ENCODE measurements at regions not wholly inside any gene's neighbourhood (a gene's known extent, or its start where the extent isn't known, plus 50 kb on each side); places are given as distances from the start of the nearest gene placed in this dataset.

DNA sequence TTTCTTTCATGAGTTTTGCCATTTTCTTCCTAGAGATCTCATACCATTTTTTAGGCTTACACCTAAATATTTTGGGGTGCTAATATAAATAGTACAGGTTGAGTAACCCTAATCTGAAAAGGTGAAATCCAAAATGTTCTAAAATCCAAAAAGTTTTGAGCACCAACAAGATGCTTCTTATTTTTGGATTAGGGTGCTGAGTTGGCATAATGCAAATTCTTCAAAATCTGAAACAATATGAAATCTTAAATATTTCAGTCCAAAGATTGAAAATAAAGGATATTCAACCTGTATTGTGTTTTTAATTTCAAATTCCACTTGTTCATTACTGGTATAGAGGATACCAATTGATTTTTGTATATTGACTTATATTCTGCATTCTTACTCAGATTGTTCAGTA, 51.1 kb upstream of the KCNK2 start:
- TF ChIP-seq ZNF121 (CRISPR knock-in tag; IDR thresholded peaks at IDR 0.05) (no peak), ZNF232 (CRISPR knock-in tag; IDR thresholded peaks at IDR 0.05) (no peak), ZSCAN18 (CRISPR knock-in tag; IDR thresholded peaks at IDR 0.05) (no peak), ZNF317 (CRISPR knock-in tag; IDR thresholded peaks at IDR 0.05; ENCODE audit: borderline replicate concordance, low read depth) (no peak), HMGA2 (CRISPR knock-in tag; IDR thresholded peaks at IDR 0.05) (no peak), ELF4 (CRISPR knock-in tag; IDR thresholded peaks at IDR 0.05; ENCODE audit: low read depth) (no peak), ZNF671 (CRISPR knock-in tag; IDR thresholded peaks at IDR 0.05) (no peak), TEAD4 (CRISPR knock-in tag; IDR thresholded peaks at IDR 0.05) (no peak)
- TF ChIP-seq, protein P1, sequence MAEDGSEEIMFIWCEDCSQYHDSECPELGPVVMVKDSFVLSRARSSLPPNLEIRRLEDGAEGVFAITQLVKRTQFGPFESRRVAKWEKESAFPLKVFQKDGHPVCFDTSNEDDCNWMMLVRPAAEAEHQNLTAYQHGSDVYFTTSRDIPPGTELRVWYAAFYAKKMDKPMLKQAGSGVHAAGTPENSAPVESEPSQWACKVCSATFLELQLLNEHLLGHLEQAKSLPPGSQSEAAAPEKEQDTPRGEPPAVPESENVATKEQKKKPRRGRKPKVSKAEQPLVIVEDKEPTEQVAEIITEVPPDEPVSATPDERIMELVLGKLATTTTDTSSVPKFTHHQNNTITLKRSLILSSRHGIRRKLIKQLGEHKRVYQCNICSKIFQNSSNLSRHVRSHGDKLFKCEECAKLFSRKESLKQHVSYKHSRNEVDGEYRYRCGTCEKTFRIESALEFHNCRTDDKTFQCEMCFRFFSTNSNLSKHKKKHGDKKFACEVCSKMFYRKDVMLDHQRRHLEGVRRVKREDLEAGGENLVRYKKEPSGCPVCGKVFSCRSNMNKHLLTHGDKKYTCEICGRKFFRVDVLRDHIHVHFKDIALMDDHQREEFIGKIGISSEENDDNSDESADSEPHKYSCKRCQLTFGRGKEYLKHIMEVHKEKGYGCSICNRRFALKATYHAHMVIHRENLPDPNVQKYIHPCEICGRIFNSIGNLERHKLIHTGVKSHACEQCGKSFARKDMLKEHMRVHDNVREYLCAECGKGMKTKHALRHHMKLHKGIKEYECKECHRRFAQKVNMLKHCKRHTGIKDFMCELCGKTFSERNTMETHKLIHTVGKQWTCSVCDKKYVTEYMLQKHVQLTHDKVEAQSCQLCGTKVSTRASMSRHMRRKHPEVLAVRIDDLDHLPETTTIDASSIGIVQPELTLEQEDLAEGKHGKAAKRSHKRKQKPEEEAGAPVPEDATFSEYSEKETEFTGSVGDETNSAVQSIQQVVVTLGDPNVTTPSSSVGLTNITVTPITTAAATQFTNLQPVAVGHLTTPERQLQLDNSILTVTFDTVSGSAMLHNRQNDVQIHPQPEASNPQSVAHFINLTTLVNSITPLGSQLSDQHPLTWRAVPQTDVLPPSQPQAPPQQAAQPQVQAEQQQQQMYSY (CRISPR knock-in tag; IDR thresholded peaks at IDR 0.05): no peak
- TF ChIP-seq, protein P2, sequence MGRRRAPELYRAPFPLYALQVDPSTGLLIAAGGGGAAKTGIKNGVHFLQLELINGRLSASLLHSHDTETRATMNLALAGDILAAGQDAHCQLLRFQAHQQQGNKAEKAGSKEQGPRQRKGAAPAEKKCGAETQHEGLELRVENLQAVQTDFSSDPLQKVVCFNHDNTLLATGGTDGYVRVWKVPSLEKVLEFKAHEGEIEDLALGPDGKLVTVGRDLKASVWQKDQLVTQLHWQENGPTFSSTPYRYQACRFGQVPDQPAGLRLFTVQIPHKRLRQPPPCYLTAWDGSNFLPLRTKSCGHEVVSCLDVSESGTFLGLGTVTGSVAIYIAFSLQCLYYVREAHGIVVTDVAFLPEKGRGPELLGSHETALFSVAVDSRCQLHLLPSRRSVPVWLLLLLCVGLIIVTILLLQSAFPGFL (CRISPR knock-in tag; IDR thresholded peaks at IDR 0.05; ENCODE audit: borderline replicate concordance): no peak
- TF ChIP-seq, protein P3, sequence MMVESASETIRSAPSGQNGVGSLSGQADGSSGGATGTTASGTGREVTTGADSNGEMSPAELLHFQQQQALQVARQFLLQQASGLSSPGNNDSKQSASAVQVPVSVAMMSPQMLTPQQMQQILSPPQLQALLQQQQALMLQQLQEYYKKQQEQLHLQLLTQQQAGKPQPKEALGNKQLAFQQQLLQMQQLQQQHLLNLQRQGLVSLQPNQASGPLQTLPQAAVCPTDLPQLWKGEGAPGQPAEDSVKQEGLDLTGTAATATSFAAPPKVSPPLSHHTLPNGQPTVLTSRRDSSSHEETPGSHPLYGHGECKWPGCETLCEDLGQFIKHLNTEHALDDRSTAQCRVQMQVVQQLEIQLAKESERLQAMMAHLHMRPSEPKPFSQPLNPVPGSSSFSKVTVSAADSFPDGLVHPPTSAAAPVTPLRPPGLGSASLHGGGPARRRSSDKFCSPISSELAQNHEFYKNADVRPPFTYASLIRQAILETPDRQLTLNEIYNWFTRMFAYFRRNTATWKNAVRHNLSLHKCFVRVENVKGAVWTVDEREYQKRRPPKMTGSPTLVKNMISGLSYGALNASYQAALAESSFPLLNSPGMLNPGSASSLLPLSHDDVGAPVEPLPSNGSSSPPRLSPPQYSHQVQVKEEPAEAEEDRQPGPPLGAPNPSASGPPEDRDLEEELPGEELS (CRISPR knock-in tag; IDR thresholded peaks at IDR 0.05): no peak
- DNase-seq (ENCODE audit: low spot score) (no peak), ATAC-seq (no peak)
- Mint-ChIP-seq H3K9me3 (no peaks in the 10 kb centered on the region), H3K36me3 (no peaks in the 10 kb centered on the region), H3K4me1 (no peaks in the 10 kb centered on the region), H3K27me3 (ENCODE audit: low read depth) (no peaks in the 10 kb centered on the region), H3K27ac (no peak overlapping the region), H3K4me3 (no peak overlapping the region)
- ChIA-PET POLR2A (no interaction called here), CTCF (no interaction called here)

Measured in WTC11 (cell line).